ENCODE measurements at regions not wholly inside any gene's neighbourhood (a gene's known extent, or its start where the extent isn't known, plus 50 kb on each side); places are given as distances from the start of the nearest gene placed in this dataset.

DNA sequence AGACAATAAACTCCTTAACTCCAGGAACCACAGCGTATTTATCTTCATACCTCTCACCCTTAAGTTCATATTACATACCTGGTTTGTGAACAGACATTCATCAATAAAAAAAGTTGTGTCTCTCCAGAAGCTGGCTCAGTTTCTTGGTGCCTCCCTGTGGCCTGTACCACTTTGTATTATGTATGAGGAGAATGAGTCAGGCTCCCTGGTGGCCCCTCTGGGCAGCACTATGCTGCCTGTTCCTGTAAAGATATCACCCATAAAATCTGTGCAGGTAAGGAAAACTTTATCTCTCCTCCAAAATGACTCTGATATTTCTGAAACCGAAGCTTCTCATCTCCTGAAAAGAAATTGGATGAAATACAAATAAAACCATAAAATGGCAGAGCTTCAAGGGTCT lies 198.4 kb upstream of the NT5C1B start:
- no peak for TF ChIP-seq POLR2A (IDR thresholded peaks at IDR 0.05)
- TF ChIP-seq, protein P1, sequence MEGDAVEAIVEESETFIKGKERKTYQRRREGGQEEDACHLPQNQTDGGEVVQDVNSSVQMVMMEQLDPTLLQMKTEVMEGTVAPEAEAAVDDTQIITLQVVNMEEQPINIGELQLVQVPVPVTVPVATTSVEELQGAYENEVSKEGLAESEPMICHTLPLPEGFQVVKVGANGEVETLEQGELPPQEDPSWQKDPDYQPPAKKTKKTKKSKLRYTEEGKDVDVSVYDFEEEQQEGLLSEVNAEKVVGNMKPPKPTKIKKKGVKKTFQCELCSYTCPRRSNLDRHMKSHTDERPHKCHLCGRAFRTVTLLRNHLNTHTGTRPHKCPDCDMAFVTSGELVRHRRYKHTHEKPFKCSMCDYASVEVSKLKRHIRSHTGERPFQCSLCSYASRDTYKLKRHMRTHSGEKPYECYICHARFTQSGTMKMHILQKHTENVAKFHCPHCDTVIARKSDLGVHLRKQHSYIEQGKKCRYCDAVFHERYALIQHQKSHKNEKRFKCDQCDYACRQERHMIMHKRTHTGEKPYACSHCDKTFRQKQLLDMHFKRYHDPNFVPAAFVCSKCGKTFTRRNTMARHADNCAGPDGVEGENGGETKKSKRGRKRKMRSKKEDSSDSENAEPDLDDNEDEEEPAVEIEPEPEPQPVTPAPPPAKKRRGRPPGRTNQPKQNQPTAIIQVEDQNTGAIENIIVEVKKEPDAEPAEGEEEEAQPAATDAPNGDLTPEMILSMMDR (IDR thresholded peaks at IDR 0.05): no peak
- Histone ChIP-seq H3K9me3 (peaks cover 0 to 14% (median 0%) of the 10 kb centered on the region in 12 donors), H3K27ac (no peak overlapping the region), H3K27me3 (no peaks in the 10 kb centered on the region), H3K4me1 (peaks cover 0 to 18% (median 5%) of the 10 kb centered on the region in 12 donors), H3K36me3 (no peaks in the 10 kb centered on the region), H3K4me3 (no peak overlapping the region)
- no peak for ATAC-seq
- no peak for DNase-seq
- WGBS, 4 donors: 61 to 69% (median 63%) methylated on average over 2 of the region's 2 CpGs
- intact Hi-C loops (cut with DNase I): no loop called here

DNA sequence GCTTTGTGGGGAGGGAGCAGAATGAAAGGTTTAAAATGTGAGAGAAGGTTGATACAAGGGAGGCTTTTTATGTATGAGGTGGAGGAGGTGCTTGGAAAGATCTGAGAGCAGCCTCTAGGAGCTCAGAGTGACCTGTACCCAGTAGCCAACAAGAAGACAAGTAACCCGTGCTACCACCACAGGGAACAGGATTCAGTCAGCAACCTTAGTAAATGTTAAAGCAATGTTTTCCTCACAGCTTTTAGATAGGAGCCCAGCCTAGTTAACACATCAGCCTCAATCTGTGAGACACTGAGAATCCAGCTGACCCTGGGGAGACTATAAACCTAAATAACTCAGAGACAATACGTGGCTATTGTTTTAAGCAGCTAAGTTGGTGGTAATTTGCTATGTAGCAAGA lies 194.9 kb upstream of the NT5C1B start:
- no peak overlapping the region for H3K4me3 ChIP-seq
- ATAC-seq (no peak), DNase-seq (no peak)
- intact Hi-C loops (cut with DNase I): no loop called here
- 90 to 99% (median 94%) methylated on average over 2 of the region's 2 CpGs for WGBS, 4 donors
- peaks cover 0 to 13% (median 5%) of the 10 kb centered on the region in 12 donors for H3K4me1 ChIP-seq
- peaks cover 0 to 14% (median 0%) of the 10 kb centered on the region in 12 donors for H3K9me3 ChIP-seq
- no peaks in the 10 kb centered on the region for H3K36me3 ChIP-seq
- H3K27me3 ChIP-seq: no peaks in the 10 kb centered on the region
- TF ChIP-seq, protein P1 (IDR thresholded peaks at IDR 0.05): no peak
- no peak for TF ChIP-seq POLR2A (IDR thresholded peaks at IDR 0.05)
- no peak overlapping the region for H3K27ac ChIP-seq

DNA sequence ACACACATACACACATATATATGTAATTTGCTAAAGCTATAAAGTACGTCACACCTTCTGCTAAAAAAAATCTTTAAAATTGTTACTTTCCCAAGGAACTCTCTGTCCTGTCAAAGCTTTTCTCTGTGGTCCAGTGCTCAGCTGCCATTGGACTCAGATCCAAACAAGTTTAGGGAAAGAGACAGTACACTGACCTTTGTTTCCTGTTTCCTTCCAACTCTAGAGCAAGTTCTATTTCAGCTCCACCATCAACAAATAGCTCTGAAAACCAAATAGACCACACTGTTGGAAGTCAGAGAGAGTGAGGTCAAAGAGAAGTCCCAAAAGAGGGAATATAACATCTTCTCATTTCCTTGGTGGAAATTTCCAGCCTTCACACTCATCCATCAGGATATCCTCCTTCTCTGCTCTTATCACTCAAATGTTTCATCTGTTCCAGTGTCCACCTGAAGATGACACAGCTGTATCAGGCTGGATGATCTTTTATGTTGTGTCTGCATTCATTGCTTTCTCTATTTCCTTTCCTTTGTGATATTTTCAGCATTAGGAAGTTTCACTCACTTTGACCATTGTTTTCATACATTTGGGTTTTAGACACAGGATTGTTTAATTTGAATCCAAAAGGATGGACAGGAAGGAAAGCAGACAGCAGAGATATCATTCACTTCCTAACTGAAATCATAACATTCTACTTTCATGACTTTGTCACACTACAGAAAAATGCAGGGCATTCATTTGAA lies 192.3 kb upstream of the NT5C1B start:
- TF ChIP-seq, protein P1 (IDR thresholded peaks at IDR 0.05): no peak
- no peak for TF ChIP-seq POLR2A (IDR thresholded peaks at IDR 0.05)
- peak in 1 of 4 donors; percentile 31 for ATAC-seq
- WGBS, 4 donors: 81 to 96% (median 88%) methylated on average over 1 of the region's 1 CpG
- H3K27ac ChIP-seq: no peak overlapping the region
- no peak for DNase-seq
- H3K9me3 ChIP-seq: peaks cover 0 to 14% (median 0%) of the 10 kb centered on the region in 12 donors
- no peak overlapping the region for H3K4me3 ChIP-seq
- H3K27me3 ChIP-seq: no peaks in the 10 kb centered on the region
- H3K36me3 ChIP-seq: no peaks in the 10 kb centered on the region
- intact Hi-C loops (cut with DNase I): no loop called here
- H3K4me1 ChIP-seq: peaks cover 0 to 6% (median 0%) of the 10 kb centered on the region in 12 donors

DNA sequence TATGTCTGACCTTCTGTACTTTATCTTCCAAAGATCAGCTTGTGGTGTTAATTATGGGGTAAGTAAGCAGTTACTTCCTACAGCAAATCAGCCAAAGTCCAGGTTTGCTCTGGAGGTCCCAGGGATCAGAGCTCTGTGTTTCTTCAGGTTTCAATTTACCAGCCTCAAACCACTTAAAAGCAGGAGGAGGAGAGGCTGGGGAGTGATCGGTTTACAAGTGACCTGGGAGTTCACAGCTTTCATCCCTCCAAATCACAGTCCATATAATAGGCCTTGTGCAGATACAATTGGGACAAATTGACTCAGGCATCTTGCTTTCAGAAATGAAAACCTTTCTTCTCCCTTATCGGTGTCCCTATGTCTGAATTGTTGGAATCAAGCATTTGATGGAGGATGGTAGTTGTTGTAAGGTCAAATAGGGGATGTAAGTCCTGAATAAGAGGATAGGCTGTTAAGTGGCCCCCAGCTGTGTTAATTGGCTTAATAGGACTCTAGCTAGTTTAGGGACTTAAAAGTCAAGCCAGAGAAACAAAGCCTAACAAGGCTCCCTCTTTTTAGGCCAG lies 188.0 kb upstream of the NT5C1B start:
- WGBS, 4 donors: 63 to 69% (median 65%) methylated on average over 2 of the region's 2 CpGs
- TF ChIP-seq, protein P1 (IDR thresholded peaks at IDR 0.05): no peak
- no peak for TF ChIP-seq POLR2A (IDR thresholded peaks at IDR 0.05)
- Histone ChIP-seq H3K4me3 (no peak overlapping the region), H3K4me1 (peaks cover 0 to 3% (median 0%) of the 10 kb centered on the region in 12 donors), H3K36me3 (no peaks in the 10 kb centered on the region), H3K27me3 (no peaks in the 10 kb centered on the region), H3K27ac (no peak overlapping the region), H3K9me3 (no peaks in the 10 kb centered on the region)
- ATAC-seq: no peak
- intact Hi-C loops (cut with DNase I): no loop called here
- DNase-seq: no peak

Measured in heart left ventricle (tissue), 16 donors.